ENCODE measurements at regions not wholly inside any gene's neighbourhood (a gene's known extent, or its start where the extent isn't known, plus 50 kb on each side); places are given as distances from the start of the nearest gene placed in this dataset.

- DNase-seq (ENCODE audit: low read depth, low spot score): peak; percentile 44
These were observed 387.3 kb downstream of the YTHDC2 start for GRCh38 chr5:113900816-113901215.

- no peak for DNase-seq (ENCODE audit: low read depth, low spot score)
These were observed 388.2 kb downstream of the YTHDC2 start for GRCh38 chr5:113901718-113902117.

GRCh38 chr5:113902917-113903660 is 389.6 kb downstream of the YTHDC2 start:
- DNase-seq (ENCODE audit: low read depth, low spot score): no peak

- DNase-seq (ENCODE audit: low read depth, low spot score): no peak
These were observed 396.3 kb downstream of the YTHDC2 start for GRCh38 chr5:113909782-113910181.

DNA sequence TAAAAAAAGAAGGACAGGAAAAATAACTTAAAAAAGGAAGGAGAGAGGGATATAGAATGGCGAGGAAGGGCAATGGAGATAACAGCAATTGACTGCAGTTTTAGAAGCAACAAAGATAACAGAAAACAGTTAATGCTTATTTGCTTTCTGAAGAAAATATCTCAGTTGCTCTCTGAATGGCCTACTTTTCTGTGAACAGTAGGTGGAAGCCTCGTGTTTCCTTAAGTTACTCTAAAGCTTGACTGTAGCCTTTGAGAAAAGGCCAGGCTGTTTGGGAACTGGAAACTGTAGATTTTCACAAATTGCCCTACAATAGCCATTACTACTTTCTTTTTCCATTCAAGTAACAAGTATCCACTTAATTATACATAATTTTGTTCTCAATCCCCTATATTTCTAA is 404.5 kb downstream of the YTHDC2 start:
- no peak for DNase-seq (ENCODE audit: low read depth, low spot score)

DNA sequence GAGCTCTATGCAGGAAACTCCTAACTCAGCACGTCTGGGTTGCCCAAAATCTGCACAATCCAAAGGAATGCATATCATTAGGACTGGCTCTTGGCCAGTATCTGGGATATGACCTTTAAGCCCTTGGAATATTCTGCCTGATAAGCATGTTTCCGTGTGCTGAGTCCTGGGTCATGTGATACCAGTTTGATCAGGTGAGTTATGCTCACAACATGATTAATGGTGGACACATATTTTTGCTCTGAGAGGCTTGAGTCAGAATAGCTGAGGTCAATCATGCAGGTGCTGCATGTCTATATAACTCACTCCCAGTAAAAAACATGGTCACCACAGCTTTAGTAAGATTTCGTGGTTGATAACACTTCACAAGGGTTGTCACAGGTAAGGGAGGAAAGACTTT is 408.8 kb downstream of the YTHDC2 start:
- DNase-seq (ENCODE audit: low read depth, low spot score): no peak

DNA sequence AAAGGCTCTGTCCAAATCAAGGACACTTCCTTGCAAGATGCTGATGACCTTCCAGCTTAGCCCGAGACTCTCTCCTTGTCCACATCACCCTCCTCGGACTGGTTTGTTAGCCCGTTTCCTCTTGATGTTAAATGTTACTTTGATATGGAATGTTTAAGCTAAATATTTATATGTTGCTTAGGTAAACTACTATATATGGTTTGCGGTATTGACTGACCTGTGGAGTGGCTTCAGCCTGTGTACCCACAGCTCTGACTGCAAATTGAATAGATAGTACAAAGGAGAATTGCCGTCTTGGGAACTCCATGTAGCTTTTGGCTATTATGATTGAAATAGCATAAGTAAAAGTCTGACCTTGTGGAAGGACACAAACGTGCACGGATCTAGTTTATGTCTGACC is 422.0 kb downstream of the YTHDC2 start:
- no peak for DNase-seq (ENCODE audit: low read depth, low spot score)

- no peak for DNase-seq (ENCODE audit: low read depth, low spot score)
These were observed 423.8 kb downstream of the YTHDC2 start for GRCh38 chr5:113937301-113937700.

- peak; percentile 27 for DNase-seq (ENCODE audit: low read depth, low spot score)
These were observed 421.9 kb upstream of the KCNN2 start for GRCh38 chr5:113939988-113940387.

GRCh38 chr5:113950186-113950585 is 411.7 kb upstream of the KCNN2 start:
- DNase-seq (ENCODE audit: low read depth, low spot score): no peak

- DNase-seq (ENCODE audit: low read depth, low spot score): no peak
These were observed 396.6 kb upstream of the KCNN2 start for GRCh38 chr5:113965225-113965624.

- DNase-seq (ENCODE audit: low read depth, low spot score): no peak
These were observed 392.0 kb upstream of the KCNN2 start for GRCh38 chr5:113969901-113970300.

GRCh38 chr5:113971454-113971853 is 390.4 kb upstream of the KCNN2 start:
- DNase-seq (ENCODE audit: low read depth, low spot score): no peak

GRCh38 chr5:113974976-113975375 is 386.9 kb upstream of the KCNN2 start:
- no peak for DNase-seq (ENCODE audit: low read depth, low spot score)

DNA sequence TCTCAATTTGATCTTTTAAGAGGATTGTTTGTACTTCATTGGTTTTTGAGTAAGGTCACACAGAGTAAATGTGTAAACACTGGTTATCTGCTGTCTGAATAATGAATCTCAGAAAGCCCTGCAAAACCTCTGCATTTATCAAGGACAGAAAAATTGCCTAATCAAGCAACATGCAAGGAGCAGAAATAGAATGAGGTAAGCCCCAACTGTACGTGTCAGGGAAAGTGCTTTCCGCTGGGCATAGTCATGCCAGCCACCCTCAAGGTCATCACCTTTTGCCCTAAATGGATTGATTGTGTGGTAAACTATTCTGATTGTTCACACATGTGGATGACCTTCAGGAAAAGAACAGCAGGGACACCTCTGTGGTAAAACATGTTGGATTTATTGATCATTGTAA is 376.9 kb upstream of the KCNN2 start:
- DNase-seq (ENCODE audit: low read depth, low spot score): no peak

- DNase-seq (ENCODE audit: low read depth, low spot score): no peak
These were observed 376.4 kb upstream of the KCNN2 start for GRCh38 chr5:113985505-113985904.

GRCh38 chr5:113989278-113989912 is 372.5 kb upstream of the KCNN2 start:
- DNase-seq (ENCODE audit: low read depth, low spot score): no peak

GRCh38 chr5:113989913-113990305 is 372.0 kb upstream of the KCNN2 start:
- no peak for DNase-seq (ENCODE audit: low read depth, low spot score)

GRCh38 chr5:114001076-114001475 is 360.8 kb upstream of the KCNN2 start:
- DNase-seq (ENCODE audit: low read depth, low spot score): no peak

- no peak for DNase-seq (ENCODE audit: low read depth, low spot score)
These were observed 355.3 kb upstream of the KCNN2 start for GRCh38 chr5:114006582-114006981.

DNA sequence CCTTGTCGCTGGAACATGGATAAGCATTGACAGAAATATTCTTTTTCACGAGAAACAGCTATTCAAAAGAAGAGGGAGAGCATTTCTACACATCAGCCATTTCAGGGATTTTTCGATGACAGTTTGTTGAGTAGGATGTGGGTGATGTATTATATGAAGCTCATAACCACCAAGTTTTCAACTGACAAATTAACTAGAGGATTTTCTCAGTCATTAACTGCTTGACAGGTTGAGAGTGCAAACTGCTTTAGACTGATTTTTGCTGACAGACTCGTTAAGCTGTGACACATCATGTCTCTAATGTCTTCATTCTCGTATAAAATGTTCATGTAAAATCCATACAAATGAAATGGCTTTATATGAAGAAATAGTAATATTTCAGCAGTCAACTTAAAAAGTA is 354.2 kb upstream of the KCNN2 start:
- DNase-seq (ENCODE audit: low read depth, low spot score): no peak

DNA sequence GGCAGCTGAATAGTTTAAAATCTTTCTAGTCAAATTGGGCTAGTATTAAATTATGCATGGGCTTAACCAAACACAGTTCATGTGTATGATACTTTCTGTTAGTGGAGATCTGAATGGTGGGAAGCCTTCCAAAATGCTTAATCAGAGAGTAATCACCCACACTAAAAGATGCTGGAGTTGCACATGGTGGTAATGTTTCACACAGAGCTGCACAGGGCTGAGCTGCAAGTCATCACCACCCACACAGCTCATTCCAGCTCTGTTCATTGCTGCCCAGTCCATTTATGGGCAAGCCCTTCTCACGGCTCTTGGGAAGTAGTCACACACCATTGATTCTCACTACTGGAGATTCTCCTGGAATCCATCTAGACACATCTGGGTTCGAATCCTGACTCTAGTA is 351.5 kb upstream of the KCNN2 start:
- DNase-seq (ENCODE audit: low read depth, low spot score): no peak

DNA sequence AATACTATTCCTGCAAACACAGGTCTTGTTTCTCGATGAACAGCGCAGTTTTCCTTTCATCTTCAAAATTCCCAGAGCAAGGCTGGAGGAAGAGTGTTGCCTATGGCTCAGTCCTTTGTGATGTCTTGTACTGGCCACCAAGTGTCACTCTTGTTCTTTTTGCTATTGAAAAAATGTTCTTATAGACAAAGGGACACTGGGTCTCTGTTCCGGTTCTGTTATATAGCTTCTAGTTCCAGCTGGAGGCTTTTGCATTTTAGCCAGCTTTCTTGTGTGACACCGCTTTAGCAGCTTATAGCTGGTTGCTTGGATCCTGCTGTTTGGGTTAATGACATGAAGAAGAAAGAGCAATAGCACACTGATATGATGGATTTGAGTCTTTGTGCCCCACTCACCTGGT is 343.7 kb upstream of the KCNN2 start:
- peak; percentile 24 for DNase-seq (ENCODE audit: low read depth, low spot score)

GRCh38 chr5:114038756-114039155 is 323.1 kb upstream of the KCNN2 start:
- DNase-seq (ENCODE audit: low read depth, low spot score): peak; percentile 70

Data from ELF-1 (cell line).